Gastrocnemius medialis (tissue), 4 donors: ENCODE measurements at regions not wholly inside any gene's neighbourhood (a gene's known extent, or its start where the extent isn't known, plus 50 kb on each side); places are given as distances from the start of the nearest gene placed in this dataset.
"Not testable (repeated sequence)": the region's sequence is repeated elsewhere in the genome, so short reads cannot be mapped to it uniquely, and the experiment has no call there.

Source experiments
- POLR2A ChIP-seq, 2 donors: fragments of 450-650 bp; IDR thresholded peaks; one replicate each; pipeline ENCODE4 v1.6.1; 2017; ENCODE audit warnings: antibody characterized with exemption in 2 of 2, mild to moderate bottlenecking in 2 of 2, moderate library complexity in 2 of 2
- TF ChIP-seq, protein P1 (sequence below), 5 experiments: fragments of 450-650 bp in 3 of 5; fragments of 200-600 bp in 2 of 5; sonication (generic) in 2 of 5; IDR thresholded peaks in 4 of 5; conservative IDR thresholded peaks in 1 of 5; 1 replicate in 4 of 5; 2 replicates in 1 of 5; pipeline ENCODE4 v1.5.1; 2016 to 2019; ENCODE audit warnings: antibody characterized with exemption in 5 of 5, mild to moderate bottlenecking in 3 of 5, moderate library complexity in 3 of 5

DNA sequence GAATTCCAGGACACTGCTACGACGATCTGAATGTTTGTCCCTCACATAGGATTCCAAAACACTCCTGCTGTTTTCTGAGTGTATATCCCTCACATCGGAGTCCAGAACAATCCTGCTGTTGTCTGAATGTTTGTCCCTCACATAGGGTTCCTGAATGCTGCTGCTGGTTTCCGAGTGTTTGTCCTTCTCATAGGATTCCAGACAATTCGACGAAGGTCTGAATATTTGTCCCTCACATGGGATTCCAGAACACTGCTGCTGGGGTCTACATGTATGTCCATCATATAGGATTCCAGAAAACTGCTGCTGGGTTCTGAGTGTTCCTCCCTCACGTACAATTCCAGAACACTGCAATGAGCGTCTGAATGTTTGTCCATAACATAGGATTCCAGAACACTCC lies 219.4 kb downstream of the FOXD4L6 start:
- TF ChIP-seq, protein P1, sequence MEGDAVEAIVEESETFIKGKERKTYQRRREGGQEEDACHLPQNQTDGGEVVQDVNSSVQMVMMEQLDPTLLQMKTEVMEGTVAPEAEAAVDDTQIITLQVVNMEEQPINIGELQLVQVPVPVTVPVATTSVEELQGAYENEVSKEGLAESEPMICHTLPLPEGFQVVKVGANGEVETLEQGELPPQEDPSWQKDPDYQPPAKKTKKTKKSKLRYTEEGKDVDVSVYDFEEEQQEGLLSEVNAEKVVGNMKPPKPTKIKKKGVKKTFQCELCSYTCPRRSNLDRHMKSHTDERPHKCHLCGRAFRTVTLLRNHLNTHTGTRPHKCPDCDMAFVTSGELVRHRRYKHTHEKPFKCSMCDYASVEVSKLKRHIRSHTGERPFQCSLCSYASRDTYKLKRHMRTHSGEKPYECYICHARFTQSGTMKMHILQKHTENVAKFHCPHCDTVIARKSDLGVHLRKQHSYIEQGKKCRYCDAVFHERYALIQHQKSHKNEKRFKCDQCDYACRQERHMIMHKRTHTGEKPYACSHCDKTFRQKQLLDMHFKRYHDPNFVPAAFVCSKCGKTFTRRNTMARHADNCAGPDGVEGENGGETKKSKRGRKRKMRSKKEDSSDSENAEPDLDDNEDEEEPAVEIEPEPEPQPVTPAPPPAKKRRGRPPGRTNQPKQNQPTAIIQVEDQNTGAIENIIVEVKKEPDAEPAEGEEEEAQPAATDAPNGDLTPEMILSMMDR (IDR thresholded peaks at IDR 0.05 in 4 of 5, conservative IDR thresholded peaks at IDR 0.05 in 1 of 5): not testable (repeated sequence)
- TF ChIP-seq POLR2A (IDR thresholded peaks at IDR 0.05): not testable (repeated sequence)
